ENCODE measurements at regions not wholly inside any gene's neighbourhood (a gene's known extent, or its start where the extent isn't known, plus 50 kb on each side); places are given as distances from the start of the nearest gene placed in this dataset.
"Not testable (repeated sequence)": the region's sequence is repeated elsewhere in the genome, so short reads cannot be mapped to it uniquely, and the experiment has no call there.

GRCh38 chr13:86906127-86906874 is 764.9 kb upstream of the SLITRK5 start:
- H3K27me3 ChIP-seq = no peaks in the 10 kb centered on the region
- intact Hi-C loops (cut with DNase I; ENCODE audit: low total_unique reads) (no loop called here), in situ Hi-C loops (cut with MboI; ENCODE audit: low pct_ligation_motif_present in 1 of 4, low pct_unique_long_range_greater_than_20kb in 1 of 4, low sequenced_read_pairs in 3 of 4) (no loop called here)
- no peaks in the 10 kb centered on the region for H3K36me3 ChIP-seq
- no peaks in the 10 kb centered on the region for H3K9me3 ChIP-seq
- no peak for TF ChIP-seq POLR2A (IDR thresholded peaks at IDR 0.05)
- TF ChIP-seq POLR2AphosphoS5 (IDR thresholded peaks at IDR 0.05) = no peak
- no peak for TF ChIP-seq CTCF (IDR thresholded peaks at IDR 0.05)
- TF ChIP-seq EP300 (IDR thresholded peaks at IDR 0.05; ENCODE audit: low read depth) = no peak
- WGBS, 2 donors (ENCODE audit: low coverage in 1 of 2) = 85 to 91% methylated on average over 7 of the region's 7 CpGs
- no peak for DNase-seq
- no peak overlapping the region for H3K4me3 ChIP-seq
- no peak overlapping the region for H3K27ac ChIP-seq
- H3K4me1 ChIP-seq = no peaks in the 10 kb centered on the region

- Histone ChIP-seq H3K36me3 (no peaks in the 10 kb centered on the region), H3K9me3 (no peaks in the 10 kb centered on the region), H3K4me3 (no peak overlapping the region), H3K27ac (no peak overlapping the region), H3K27me3 (no peaks in the 10 kb centered on the region), H3K4me1 (no peaks in the 10 kb centered on the region)
- no peak for DNase-seq
- 46 to 57% methylated on average over 2 of the region's 2 CpGs for WGBS, 2 donors (ENCODE audit: low coverage in 1 of 2)
- no peak for TF ChIP-seq POLR2AphosphoS5 (IDR thresholded peaks at IDR 0.05)
- intact Hi-C loops (cut with DNase I; ENCODE audit: low total_unique reads) = no loop called here
- in situ Hi-C loops (cut with MboI; ENCODE audit: low pct_ligation_motif_present in 1 of 4, low pct_unique_long_range_greater_than_20kb in 1 of 4, low sequenced_read_pairs in 3 of 4) = no loop called here
Measured at GRCh38 chr13:86907156-86907555, 764.0 kb upstream of the SLITRK5 start.

- Histone ChIP-seq H3K4me1 (no peaks in the 10 kb centered on the region), H3K9me3 (no peaks in the 10 kb centered on the region), H3K36me3 (no peaks in the 10 kb centered on the region), H3K4me3 (no peak overlapping the region), H3K27me3 (no peaks in the 10 kb centered on the region), H3K27ac (peak overlapping the region in 2 of 4 donors; percentile 55 to 61)
- DNase-seq = peak; percentile 76
- intact Hi-C loops (cut with DNase I; ENCODE audit: low total_unique reads) = no loop called here
- WGBS, 2 donors (ENCODE audit: low coverage in 1 of 2) = 44 to 61% methylated on average over 5 to 6 of the region's 6 CpGs
- in situ Hi-C loops (cut with MboI; ENCODE audit: low pct_ligation_motif_present in 1 of 4, low pct_unique_long_range_greater_than_20kb in 1 of 4, low sequenced_read_pairs in 3 of 4) = no loop called here
- TF ChIP-seq CTCF (IDR thresholded peaks at IDR 0.05) = no peak
- no peak for TF ChIP-seq POLR2A (IDR thresholded peaks at IDR 0.05)
- TF ChIP-seq POLR2AphosphoS5 (IDR thresholded peaks at IDR 0.05) = no peak
Measured at GRCh38 chr13:86909318-86909717, 761.9 kb upstream of the SLITRK5 start.

GRCh38 chr13:86914757-86915156 is 756.4 kb upstream of the SLITRK5 start:
- H3K9me3 ChIP-seq = no peaks in the 10 kb centered on the region
- TF ChIP-seq POLR2A (IDR thresholded peaks at IDR 0.05) (no peak), CTCF (IDR thresholded peaks at IDR 0.05) (no peak), EP300 (IDR thresholded peaks at IDR 0.05; ENCODE audit: low read depth) (no peak), POLR2AphosphoS5 (IDR thresholded peaks at IDR 0.05) (no peak)
- H3K27ac ChIP-seq = no peak overlapping the region
- intact Hi-C loops (cut with DNase I; ENCODE audit: low total_unique reads) (no loop called here), in situ Hi-C loops (cut with MboI; ENCODE audit: low pct_ligation_motif_present in 1 of 4, low pct_unique_long_range_greater_than_20kb in 1 of 4, low sequenced_read_pairs in 3 of 4) (no loop called here)
- no peaks in the 10 kb centered on the region for H3K27me3 ChIP-seq
- H3K4me3 ChIP-seq = no peak overlapping the region
- WGBS, 2 donors (ENCODE audit: low coverage in 1 of 2) = 74 to 92% methylated on average over 5 of the region's 5 CpGs
- DNase-seq = no peak
- H3K4me1 ChIP-seq = no peaks in the 10 kb centered on the region
- H3K36me3 ChIP-seq = no peaks in the 10 kb centered on the region

- H3K36me3 ChIP-seq; H3K27me3 ChIP-seq; H3K4me1 ChIP-seq; in situ Hi-C loops (cut with MboI; ENCODE audit: low pct_ligation_motif_present in 1 of 4, low pct_unique_long_range_greater_than_20kb in 1 of 4, low sequenced_read_pairs in 3 of 4); H3K9me3 ChIP-seq; H3K27ac ChIP-seq; DNase-seq; intact Hi-C loops (cut with DNase I; ENCODE audit: low total_unique reads); H3K4me3 ChIP-seq: not testable (repeated sequence)
- WGBS, 2 donors (ENCODE audit: low coverage in 1 of 2) = 86 to 95% methylated on average over 10 of the region's 10 CpGs
Measured at GRCh38 chr13:86917438-86917837, 753.7 kb upstream of the SLITRK5 start.

Measured in transverse colon (tissue), 4 donors.